ENCODE measurements at regions not wholly inside any gene's neighbourhood (a gene's known extent, or its start where the extent isn't known, plus 50 kb on each side); places are given as distances from the start of the nearest gene placed in this dataset.
"Not testable (repeated sequence)": the region's sequence is repeated elsewhere in the genome, so short reads cannot be mapped to it uniquely, and the experiment has no call there.

DNA sequence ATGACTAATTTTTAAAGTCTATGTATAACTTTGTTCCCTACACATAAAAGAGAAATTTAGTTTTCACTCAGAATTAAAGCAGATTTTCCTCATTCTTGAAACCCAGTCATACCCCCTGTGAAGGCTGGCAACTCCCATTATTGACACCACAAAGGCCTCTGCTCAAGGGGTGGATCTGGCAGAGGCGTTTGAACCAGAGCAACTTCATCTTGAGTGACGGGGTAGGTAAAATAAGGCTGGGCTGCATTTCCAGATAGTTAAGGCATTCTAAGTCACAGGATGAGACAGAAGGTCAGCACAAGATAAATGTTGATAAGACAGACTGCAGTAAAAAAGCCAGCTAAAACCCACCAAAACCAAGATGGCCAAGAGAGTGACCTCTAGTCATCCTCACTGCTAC lies 177.2 kb upstream of the OR13F1 start:
- no peak for DNase-seq (ENCODE audit: low read depth)

DNA sequence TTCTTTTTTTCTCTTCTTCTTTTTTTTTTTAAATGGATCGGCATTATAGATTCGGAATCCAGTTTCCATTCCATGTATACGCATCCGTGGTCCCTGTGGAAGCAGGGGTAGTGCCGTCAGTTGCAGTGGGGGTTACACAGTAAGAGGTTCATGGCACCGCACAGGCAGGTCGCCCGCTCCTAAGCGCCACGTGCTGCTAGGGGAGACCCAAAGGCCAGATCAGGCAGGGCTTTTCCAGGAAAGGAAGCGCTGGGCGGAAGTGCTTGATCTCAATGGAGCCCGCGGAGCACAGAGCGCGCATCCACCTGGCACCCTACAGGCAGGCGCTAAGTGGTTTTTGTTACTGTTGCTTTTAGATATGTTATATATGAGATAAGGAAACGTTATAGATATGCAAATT lies 174.8 kb upstream of the OR13F1 start:
- DNase-seq (ENCODE audit: low read depth), result no peak

DNA sequence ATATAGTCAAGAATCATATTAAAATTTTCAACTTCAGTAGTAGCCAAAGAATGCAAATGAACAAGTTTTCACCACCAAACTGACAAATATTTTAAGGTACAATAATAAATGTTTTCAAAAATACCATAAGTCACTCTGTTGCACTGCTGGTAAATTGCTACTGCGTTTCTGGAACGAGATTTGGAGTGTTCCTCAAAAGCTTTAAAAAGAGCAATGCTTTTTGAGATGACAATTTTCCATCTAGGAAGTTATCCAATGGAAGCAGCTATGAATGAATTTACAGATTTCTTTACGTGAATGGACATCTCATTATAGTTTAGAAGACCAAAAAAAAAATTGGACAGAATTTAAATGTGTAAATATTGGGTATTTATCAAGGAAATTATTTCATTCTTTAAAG lies 173.2 kb upstream of the OR13F1 start:
- DNase-seq (ENCODE audit: low read depth), result no peak

DNA sequence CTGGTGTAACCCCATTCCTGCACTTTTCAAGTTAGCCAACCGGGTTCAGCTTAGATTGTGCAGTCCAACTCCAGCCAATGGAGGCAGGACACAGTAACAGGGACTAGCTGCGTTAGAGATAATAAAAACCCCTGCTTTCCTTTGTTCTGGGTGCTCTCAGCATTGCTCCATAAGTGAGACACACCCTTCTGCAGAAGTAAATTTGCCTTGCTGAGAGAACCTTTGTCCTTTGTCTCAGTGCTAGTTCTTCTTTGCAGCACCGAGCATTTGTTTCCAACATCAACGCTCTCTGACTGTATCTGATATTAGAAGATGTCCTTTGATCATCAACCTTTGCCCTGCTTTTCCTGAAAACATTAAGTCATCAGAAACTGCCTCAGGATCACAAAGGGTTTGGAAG lies 169.5 kb upstream of the OR13F1 start:
- DNase-seq (ENCODE audit: low read depth), result no peak

DNA sequence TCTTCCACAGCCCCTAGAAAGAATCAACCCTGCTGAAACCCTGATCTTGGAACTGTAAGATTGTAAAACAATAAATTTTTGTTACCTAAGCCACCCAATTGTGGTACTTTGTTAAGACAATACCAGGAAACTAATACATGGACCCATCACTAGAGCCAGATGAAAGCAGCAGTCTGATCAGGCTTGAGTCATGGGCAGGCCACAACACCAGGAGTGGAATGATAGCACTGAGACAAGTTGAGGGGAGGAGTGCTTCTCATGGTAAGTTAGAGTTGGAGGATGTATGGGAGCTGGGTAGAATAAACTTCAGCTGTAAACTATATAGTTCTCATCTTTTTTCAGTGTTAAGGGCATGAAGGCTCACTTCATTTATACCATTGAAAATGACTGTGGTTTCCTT lies 164.4 kb upstream of the OR13F1 start:
- DNase-seq (ENCODE audit: low read depth), result peak; percentile 30

DNA sequence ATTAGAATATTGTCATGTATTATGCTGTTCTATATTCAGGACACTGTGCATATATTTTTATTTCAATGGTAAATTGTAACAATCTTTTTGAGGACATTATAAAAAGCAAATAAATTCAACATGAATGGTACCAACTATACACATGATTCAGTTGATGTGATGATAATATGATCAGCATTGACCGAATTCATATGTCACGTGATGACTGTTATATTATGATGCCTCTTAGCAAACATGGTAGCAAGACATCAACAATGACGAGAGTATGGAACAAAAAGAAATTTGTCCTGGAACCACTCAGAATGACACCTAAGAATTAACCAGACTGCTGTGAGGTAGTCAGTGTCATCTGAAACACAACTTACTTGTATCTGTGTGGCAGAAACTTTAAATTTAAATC lies 161.5 kb upstream of the OR13F1 start:
- DNase-seq (ENCODE audit: low read depth), result no peak

DNA sequence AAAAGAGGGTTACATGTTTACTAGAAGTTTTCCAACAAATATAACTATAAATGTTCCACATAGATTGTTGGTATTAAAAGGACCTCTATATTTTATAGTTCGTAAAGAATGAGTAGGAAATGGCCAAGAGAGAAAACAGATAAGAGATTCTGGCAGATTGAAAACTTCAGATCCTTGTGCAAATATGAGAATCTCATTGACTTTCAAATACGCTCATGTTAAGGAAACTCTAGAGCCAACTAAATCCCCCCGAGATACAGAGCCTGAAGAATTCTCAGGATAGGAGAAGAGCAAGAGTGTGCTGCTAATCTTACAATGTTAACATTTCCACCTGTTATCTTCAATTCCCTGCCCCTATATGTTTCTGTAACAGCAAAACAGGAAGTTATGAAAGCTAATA lies 159.0 kb upstream of the OR13F1 start:
- DNase-seq (ENCODE audit: low read depth), result no peak

DNA sequence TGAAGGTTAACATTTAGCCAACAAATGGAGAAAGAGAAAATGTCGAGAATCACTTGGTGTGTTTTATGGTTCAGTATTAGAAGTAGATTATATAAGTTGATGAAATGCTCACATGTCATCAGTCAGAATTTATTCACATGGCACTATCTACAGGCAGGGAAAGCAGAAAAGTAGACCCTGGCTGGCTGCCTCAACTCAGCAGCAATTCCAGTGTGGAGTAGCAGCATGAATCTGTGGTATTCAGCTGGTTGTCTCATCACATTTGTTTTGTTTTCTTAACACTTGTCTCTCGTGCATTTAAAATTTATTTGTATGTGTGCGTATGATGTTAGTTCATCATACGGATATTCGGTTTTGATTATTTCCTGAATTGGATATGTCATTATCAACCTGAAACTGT lies 153.5 kb upstream of the OR13F1 start:
- DNase-seq (ENCODE audit: low read depth), result no peak

DNA sequence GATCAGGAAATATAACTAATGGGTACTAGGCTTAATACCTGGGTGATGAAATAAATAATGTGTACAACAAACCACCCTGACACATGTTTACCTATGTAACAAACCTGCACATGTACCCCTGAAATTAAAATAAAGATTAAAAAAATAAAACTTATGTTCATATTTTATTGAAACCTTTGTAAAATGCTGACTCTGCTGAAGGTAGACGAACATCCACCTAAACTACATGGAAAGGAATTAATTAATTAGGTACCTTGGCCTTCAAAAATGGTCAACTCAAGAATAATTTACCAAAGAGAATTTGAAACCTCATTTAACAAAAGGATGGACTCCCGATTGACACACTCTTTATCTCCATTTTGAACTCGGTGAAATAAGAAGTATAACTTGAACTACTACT lies 152.3 kb upstream of the OR13F1 start:
- DNase-seq (ENCODE audit: low read depth), result no peak

DNA sequence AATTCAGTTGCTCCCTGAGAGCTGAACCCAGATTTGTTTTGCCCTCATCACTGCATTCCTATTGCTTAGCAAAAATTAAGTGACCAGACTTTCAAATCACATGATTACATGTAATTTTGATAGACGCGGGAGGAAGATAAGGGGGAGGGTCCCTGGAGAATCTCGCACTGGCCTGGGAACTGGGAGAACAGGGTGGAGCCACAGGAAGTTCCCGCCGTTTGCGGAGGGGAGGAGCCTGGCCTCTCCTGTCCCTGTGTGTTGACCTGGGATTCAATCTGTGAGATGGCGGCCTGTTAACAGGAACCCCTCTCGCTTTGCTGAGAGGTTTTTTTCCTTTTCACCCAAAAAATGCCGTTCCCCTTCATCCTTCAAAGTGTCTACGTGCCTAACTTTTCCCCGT lies 142.9 kb upstream of the OR13F1 start:
- no peak for DNase-seq (ENCODE audit: low read depth)

DNA sequence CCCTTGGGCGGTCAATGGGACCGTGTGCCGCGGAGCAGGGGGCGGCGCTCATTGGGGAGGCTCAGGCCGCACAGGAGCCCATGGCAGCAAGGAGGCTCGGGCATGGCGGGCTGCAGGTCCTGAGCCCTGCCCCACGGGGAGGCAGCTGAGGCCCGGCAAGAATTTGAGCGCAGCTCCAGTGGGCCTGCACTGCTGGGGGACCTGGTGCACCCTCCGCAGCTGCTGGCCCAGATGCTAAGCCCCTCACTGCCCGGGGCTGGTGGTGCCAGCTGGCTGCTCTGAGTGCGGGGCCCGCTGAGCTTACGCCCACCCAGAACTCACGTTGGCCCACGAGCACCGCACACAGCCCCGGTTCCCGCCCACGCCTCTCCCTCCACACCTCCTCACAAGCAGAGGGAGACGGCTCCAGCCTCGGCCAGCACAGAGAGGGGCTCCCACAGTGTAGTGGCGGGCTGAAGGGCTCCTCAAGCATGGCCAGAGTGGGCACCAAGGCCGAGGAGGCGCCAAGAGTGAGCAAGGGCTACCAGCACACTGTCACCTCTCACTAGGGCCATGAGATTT lies 141.1 kb upstream of the OR13F1 start:
- no peak for DNase-seq (ENCODE audit: low read depth)

DNA sequence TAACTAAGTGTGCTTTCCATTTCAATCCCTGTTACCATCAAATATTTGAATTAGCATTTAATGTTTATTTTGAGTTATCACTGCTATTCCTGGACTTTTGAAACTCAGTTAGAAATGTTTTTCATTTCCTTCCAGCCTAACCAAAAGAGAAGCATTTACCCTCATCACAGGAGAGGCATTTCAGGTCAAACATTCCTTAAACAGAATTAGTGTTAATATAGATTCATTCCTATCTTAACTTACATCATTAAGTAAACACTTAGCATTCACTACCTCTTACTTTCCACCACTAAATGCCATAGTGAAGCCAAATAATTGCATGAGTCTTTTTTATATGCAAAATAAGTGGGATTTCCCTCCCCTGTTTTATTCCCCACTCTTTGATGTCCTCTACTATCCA lies 136.6 kb upstream of the OR13F1 start:
- DNase-seq (ENCODE audit: low read depth), result no peak

DNA sequence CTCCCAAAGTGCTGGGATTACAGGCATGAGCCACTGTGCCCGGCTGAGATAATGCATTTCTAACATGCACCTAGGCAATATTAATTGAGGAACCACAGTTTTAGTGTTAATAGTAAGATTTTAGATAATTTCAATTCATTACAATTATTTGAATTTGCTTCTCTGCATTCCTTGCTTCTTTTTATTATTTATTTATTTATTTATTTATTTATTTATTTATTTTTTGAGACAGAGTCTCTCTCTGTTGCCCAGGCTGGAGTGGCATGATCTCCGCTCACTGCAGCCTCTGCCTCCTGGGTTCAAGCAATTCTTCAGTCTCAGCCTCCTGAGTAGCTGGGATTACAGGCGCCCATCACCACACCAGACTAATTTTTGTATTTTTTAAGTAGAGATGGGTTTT lies 135.7 kb upstream of the OR13F1 start:
- DNase-seq (ENCODE audit: low read depth), result not testable (repeated sequence)

DNA sequence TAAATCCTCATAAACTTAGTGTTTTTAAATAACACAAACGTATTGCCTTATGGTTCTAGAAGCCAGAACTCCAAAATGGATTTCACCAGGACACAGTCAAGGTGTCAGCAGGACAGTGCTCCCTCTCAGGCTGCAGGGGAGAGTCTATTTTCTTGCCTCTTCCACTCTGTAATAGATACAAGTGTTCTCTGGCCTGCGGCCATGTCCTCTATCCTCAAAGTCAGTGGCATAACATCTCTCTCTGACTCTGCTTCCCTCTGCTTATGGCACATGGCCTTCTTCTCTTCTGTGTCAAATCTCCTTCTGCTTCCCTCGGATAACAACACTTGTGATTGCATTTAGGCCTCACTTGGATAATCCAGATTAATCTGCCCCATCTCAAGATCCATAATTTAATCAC lies 129.4 kb upstream of the OR13F1 start:
- DNase-seq (ENCODE audit: low read depth), result no peak

DNA sequence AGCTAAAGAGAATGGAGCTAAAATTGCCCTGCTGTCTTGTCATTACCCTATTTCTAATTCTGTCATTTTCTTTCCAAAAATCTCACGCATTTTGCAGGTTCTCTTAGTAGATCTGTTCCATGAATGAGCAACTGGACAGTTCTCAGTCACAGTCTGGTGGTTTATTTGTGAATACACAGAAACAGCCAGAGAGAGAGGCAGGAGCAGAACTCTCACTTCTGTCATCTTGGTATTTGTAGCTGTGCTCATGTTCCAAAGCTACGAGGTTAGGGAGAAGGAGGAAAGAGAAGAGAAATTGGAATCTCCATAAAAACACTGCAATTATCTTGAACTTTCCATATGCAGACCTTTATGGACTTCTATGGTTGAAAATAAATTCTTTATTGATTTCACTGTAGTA lies 118.0 kb upstream of the OR13F1 start:
- no peak for DNase-seq (ENCODE audit: low read depth)

DNA sequence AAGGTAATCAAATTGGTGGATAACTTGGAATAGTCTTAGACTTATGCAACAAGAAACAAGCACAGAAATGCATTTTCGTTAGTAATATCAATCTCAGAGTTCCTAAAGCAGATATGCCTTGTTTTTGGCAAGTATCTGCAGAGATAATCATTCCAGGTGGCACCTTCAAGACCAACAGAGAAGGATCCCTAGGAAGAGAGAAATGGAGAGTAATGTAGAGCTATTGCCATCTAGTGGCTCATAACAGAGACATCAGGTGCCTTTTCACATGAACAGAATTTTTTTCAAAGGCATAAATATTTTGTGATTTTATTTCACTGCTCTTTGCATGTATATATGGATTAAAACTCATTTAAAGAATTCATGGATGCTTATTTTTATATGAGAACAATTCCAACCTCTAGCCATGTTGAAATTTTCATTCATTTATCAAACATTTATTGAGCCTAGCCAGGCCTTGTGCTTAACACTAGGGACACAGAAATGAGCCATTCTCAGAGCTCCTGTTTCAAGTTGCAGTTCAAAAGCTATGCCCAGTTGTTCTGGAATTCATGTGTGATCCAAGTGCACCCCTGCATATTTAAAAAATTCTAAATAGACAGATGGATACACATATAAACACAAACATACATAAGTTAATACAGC lies 117.5 kb upstream of the OR13F1 start:
- peak; percentile 46 for DNase-seq (ENCODE audit: low read depth)

DNA sequence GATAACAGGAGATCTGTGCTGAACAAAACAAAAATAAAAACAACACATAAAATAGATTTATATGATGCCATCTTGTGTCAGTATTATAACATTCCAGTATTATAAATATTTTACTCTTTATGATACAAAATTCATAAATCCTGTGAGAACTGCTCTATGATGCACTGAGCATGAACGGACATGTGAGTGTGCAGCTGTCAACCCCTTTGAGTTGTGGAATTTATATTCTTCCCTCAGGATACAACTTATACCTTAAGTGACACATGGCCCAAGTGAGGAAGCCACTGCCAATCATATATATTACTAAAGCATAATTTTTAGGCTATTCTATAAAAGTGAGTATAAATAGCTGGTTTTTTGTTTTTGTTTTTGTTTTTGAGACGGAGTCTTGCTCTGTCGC lies 116.0 kb upstream of the OR13F1 start:
- DNase-seq (ENCODE audit: low read depth), result no peak

DNA sequence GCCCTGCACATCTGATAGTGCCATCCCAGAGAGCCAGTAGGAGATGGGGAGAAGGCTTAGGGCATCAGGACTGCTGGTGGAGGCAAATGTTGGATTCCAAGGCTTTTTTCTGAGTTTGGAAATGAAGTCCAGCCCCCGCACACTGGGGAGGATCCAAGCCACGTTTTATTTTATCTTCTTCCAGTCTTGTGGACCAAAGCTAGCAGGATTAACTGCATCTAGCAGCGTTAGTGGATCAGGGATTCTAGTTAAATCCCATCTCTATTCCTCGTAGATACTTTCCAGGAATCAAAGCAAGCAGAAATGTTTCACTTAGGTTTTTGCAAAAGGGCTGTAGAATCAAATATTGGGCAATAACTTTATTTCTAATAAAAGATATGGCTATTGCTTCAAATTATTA lies 114.7 kb upstream of the OR13F1 start:
- DNase-seq (ENCODE audit: low read depth), result no peak

DNA sequence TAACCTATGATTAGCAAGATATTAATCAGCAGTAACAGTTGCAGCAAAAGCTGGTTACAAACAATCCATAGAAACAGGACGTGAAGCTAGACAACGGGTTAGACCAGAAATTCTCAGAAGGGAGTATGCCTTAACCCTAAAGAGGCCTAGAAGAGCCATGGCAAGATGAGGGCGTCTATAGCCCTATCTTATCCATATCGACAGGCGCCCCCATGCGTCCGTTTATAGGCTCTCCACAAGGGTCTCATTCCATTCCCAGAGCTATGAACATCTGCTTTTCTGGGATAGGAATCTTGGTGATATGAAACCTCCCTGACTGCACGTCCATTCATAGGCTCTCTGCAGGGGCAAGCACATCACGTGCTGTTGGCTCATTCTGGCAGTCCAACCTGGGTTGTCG lies 109.2 kb upstream of the OR13F1 start:
- DNase-seq (ENCODE audit: low read depth), result peak; percentile 6

DNA sequence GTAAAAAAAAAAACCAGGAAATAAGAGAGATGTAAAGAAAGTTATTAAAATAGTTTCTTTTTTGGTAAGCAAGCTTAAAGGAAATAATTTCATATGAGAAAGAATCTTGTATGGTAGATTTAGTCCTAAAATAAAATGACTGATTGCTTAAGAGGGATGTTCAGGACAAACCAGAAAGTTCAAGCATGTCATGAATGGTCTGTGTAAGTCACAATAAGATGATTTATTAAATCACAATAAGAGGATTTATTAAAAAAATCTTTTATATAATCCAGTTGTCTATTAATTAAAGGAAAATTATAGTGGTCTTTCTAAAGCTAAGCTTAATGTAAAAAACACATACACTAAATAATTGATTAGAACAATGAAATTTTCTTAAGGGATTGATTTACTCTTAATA lies 91.8 kb upstream of the OR13F1 start:
- DNase-seq (ENCODE audit: low read depth), result no peak

DNA sequence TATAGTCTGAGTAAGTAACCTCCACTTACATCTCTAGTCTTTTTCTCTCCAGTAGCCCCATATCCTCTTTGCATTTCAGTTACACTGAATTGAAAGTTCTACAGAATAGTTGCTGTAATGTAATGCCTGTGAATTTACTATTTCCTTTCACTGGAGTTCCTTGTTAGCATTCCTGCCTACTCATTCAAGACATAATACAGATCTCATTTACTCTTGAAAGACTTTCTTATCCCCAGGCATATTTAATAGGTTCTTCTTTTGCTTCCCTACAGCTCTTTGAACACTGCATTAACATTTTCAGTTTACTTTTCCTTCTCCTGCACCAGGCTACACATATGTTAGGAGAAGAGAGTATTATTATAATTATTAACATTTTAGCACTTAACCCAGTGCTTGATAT lies 87.6 kb upstream of the OR13F1 start:
- DNase-seq (ENCODE audit: low read depth), result no peak

DNA sequence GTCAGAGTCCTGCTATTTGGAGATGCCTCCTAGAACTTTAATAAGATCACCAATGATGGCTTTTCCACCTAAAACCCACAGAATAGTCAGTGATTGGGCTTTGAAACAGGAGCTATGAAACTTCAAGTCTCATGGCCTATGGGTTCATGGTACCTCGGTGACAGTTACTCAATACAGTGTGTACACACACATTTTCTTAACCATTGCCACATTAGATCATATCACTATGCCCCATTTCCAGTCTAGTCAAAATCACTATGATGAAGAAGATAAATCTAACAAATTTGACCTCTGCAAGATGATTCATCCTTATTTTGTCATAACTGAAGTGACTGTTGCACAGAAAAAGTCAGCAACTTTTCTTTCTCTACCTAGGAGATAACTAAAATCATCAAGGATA lies 86.8 kb upstream of the OR13F1 start:
- no peak for DNase-seq (ENCODE audit: low read depth)

DNA sequence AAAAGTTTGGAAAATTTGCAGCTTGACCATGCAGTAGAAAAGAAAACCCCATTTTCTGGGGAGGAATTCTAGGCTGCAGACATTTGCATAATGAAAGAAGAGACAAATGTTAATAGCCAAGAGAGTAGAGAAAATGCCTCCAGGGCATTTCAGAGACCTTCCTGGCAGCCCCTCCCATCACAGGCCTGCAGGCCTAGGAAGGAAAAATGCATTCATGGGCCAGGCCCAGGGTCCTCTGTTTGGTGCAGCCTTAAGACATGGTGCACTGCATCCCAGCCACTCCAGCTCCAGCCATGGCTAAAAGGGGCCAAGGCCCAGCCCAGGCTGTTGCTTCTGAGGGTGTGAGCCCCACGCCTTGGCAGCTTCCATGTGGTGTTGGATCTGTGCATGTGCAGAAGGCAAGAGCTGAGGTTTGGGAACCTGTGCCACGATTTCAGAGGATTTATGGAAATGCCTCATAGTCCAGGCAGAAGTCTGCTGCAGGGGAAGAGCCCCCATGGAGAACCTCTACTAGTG lies 75.0 kb upstream of the OR13F1 start:
- no peak for DNase-seq (ENCODE audit: low read depth)

DNA sequence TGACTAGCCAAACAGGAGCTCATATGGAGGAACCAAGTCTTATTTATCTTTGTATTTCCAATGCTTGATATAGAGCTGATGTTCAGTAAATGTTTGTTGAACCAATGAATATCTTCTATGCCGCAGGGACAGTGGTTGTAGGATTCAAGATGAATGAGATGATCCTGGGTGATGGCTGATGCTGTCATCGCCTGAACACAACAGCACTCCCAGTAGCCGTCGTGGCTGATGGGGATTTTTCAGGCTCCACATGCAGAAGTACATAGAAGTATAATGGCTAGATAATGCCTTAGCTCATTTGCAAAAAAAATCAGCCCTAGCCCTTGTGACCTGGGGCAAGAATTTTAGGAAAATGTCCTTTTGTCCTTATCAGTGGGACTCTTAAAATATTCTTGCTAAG lies 69.0 kb upstream of the OR13F1 start:
- DNase-seq (ENCODE audit: low read depth), result no peak
